ENCODE measurements at regions not wholly inside any gene's neighbourhood (a gene's known extent, or its start where the extent isn't known, plus 50 kb on each side); places are given as distances from the start of the nearest gene placed in this dataset.

GRCh38 chr7:57370066-57370738 is 79.8 kb upstream of the ZNF716 start:
- dilution Hi-C loops (cut with MboI; ENCODE audit: extremely low pct_ligation_motif_present, low sequenced_read_pairs): no loop called here
- CTCF ChIA-PET: no interaction called here
- Histone ChIP-seq H3K27me3 (ENCODE audit: control insufficient read depth in 2 of 2, insufficient read depth in 2 of 2, low read length in 2 of 2) (no peaks in the 10 kb centered on the region), H3K4me3 (replicated peaks in 1 of 3; ENCODE audit: insufficient read depth in 1 of 3, low read depth in 1 of 3, low read length in 3 of 3) (no peak overlapping the region), H3K9ac (replicated peaks; ENCODE audit: extremely low read depth, insufficient read depth, low read length) (no peak overlapping the region), H3K9me3 (replicated peaks; ENCODE audit: control insufficient read depth, insufficient read depth, low read length) (peaks cover 7% of the 10 kb centered on the region), H3K36me3 (ENCODE audit: control insufficient read depth in 2 of 2, extremely low read depth in 1 of 2, insufficient read depth in 2 of 2, low read length in 2 of 2) (no peaks in the 10 kb centered on the region), H3K79me2 (ENCODE audit: control insufficient read depth, insufficient read depth, low read length) (no peaks in the 10 kb centered on the region), H3K4me1 (ENCODE audit: control insufficient read depth, extremely low read depth, insufficient read depth, low read length) (no peaks in the 10 kb centered on the region), H3K27ac (ENCODE audit: insufficient read depth, low read depth, low read length) (no peak overlapping the region), H3K4me2 (ENCODE audit: insufficient read depth, low read length) (no peak overlapping the region), H2AFZ (ENCODE audit: low read depth, low read length) (no peak overlapping the region), H3K9me1 (replicated peaks; ENCODE audit: control insufficient read depth, extremely low read depth, insufficient read depth, low read length) (no peaks in the 10 kb centered on the region), H4K20me1 (replicated peaks; ENCODE audit: control insufficient read depth, extremely low read depth, insufficient read depth, low read length) (no peaks in the 10 kb centered on the region)
- TF ChIP-seq EZH2 (IDR thresholded peaks at IDR 0.05; ENCODE audit: borderline replicate concordance, low read depth, low read length, severe bottlenecking) (no peak), CTCF (IDR thresholded peaks at IDR 0.05; ENCODE audit: extremely low read depth in 1 of 2, insufficient read depth in 1 of 2, low read depth in 1 of 2, low read length in 2 of 2) (no peak), FOS (IDR thresholded peaks at IDR 0.05; ENCODE audit: borderline replicate concordance, insufficient read depth, low read length) (no peak), JUN (IDR thresholded peaks at IDR 0.05; ENCODE audit: borderline replicate concordance, insufficient read depth, insufficient read length, low read depth) (no peak), POLR2A (IDR thresholded peaks at IDR 0.05; ENCODE audit: low read depth, low read length) (no peak), MYC (IDR thresholded peaks at IDR 0.05; ENCODE audit: low read depth, low read length) (no peak), GATA2 (IDR thresholded peaks at IDR 0.05; ENCODE audit: insufficient read depth, insufficient read length, low read depth, low read length) (no peak), POLR2AphosphoS5 (IDR thresholded peaks at IDR 0.05; ENCODE audit: insufficient read depth, low read depth, low read length) (no peak)
- TF ChIP-seq, protein P1, sequence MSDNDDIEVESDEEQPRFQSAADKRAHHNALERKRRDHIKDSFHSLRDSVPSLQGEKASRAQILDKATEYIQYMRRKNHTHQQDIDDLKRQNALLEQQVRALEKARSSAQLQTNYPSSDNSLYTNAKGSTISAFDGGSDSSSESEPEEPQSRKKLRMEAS (IDR thresholded peaks at IDR 0.05; ENCODE audit: insufficient read depth, insufficient read length): no peak
- BruUV-seq (replicated peaks): no TSS peak
- intact Hi-C loops (cut with micrococcal nuclease): no loop called here
- DNase-seq (ENCODE audit: low read depth, low spot score): no peak
- POLR2A ChIA-PET: no interaction called here
- no peak for FAIRE-seq

All from endothelial cell of umbilical vein (primary cell).